ENCODE measurements at regions not wholly inside any gene's neighbourhood (a gene's known extent, or its start where the extent isn't known, plus 50 kb on each side); places are given as distances from the start of the nearest gene placed in this dataset.

DNA sequence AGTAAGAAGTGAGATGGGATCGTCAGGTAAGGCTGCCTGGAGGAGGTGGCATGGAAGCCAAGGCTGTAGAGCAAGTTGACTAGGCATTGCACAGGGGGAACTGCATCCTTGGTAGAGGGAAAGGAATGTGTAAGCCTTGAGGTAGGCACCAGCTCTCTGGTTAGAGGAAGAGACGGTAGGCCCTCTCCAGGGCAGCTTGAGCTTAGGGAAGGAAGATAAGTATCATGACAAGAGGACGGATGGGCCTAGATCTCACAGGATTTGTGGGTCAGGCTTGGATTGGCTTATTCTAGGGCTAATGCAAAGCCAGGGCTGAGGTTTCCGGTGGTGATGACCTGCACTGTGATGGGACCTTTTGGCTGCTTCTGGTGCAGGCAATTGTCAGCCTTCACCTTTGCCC, 1035.8 kb downstream of the TBC1D22A start:
- TF ChIP-seq, protein P1, sequence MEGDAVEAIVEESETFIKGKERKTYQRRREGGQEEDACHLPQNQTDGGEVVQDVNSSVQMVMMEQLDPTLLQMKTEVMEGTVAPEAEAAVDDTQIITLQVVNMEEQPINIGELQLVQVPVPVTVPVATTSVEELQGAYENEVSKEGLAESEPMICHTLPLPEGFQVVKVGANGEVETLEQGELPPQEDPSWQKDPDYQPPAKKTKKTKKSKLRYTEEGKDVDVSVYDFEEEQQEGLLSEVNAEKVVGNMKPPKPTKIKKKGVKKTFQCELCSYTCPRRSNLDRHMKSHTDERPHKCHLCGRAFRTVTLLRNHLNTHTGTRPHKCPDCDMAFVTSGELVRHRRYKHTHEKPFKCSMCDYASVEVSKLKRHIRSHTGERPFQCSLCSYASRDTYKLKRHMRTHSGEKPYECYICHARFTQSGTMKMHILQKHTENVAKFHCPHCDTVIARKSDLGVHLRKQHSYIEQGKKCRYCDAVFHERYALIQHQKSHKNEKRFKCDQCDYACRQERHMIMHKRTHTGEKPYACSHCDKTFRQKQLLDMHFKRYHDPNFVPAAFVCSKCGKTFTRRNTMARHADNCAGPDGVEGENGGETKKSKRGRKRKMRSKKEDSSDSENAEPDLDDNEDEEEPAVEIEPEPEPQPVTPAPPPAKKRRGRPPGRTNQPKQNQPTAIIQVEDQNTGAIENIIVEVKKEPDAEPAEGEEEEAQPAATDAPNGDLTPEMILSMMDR (IDR thresholded peaks at IDR 0.05), result no peak
- TF ChIP-seq POLR2A (IDR thresholded peaks at IDR 0.05), result no peak

All from heart left ventricle (tissue), 13 donors.